Immature natural killer cell (primary cell): ENCODE measurements at regions not wholly inside any gene's neighbourhood (a gene's known extent, or its start where the extent isn't known, plus 50 kb on each side); places are given as distances from the start of the nearest gene placed in this dataset.
"Not testable (repeated sequence)": the region's sequence is repeated elsewhere in the genome, so short reads cannot be mapped to it uniquely, and the experiment has no call there.

ENCODE experiments used
- DNase-seq, 3 donors: peaks; one replicate each; pipeline ENCODE4 v3.0.0; 2022; ENCODE audit warnings: mixed read lengths in 1 of 3
- H3K27ac Mint-ChIP-seq, 6 donors: one replicate each; pipeline ENCODE4 v1.8.0; 2020; ENCODE audit warnings: mixed read lengths in 6 of 6, mild to moderate bottlenecking in 5 of 6, inconsistent platforms in 4 of 6, moderate library complexity in 3 of 6
- H3K27me3 Mint-ChIP-seq, 3 donors: one replicate each; pipeline ENCODE4 v1.8.0; 2020 to 2021; ENCODE audit warnings: low read depth in 3 of 3, mild to moderate bottlenecking in 3 of 3, mixed read lengths in 3 of 3, moderate library complexity in 3 of 3, inconsistent platforms in 1 of 3
- H3K36me3 Mint-ChIP-seq, 3 donors: one replicate each; pipeline ENCODE4 v1.8.0; 2020; ENCODE audit warnings: mixed read lengths in 3 of 3, inconsistent platforms in 2 of 3, mild to moderate bottlenecking in 2 of 3
- H3K4me1 Mint-ChIP-seq, 2 donors: one replicate each; pipeline ENCODE4 v1.8.0; 2020; ENCODE audit warnings: inconsistent platforms in 2 of 2, mild to moderate bottlenecking in 2 of 2, mixed read lengths in 2 of 2, moderate library complexity in 1 of 2
- H3K4me3 Mint-ChIP-seq, 5 donors: one replicate each; pipeline ENCODE4 v1.8.0; 2020; ENCODE audit warnings: mild to moderate bottlenecking in 5 of 5, mixed read lengths in 5 of 5, inconsistent platforms in 3 of 5, moderate library complexity in 3 of 5
- H3K9me3 Mint-ChIP-seq, 6 donors: one replicate each; pipeline ENCODE4 v1.8.0; 2020; ENCODE audit warnings: mild to moderate bottlenecking in 6 of 6, mixed read lengths in 6 of 6, inconsistent platforms in 4 of 6, moderate library complexity in 3 of 6

DNA sequence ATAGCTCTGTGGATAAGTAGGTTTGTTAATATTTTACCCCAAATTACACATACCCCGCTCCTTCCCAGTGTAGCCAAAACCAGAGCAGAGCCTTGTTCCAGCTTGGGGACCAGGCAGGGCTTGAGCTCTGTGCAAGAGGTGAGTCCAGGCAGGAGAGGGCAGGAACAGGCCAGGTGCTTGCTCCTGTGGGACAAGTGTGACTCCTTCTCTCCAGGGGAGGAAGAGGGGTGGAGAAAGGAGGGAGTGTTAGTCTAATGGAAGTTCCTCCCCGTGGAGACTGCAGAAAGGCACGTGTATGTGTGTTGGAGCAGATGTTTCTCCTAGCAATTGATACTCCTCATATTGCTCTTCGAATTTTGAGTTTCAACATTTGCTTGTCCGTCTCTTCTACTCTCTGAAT, 201.0 kb downstream of the FGF9 start:
- Mint-ChIP-seq H3K4me1 (no peaks in the 10 kb centered on the region), H3K36me3 (no peaks in the 10 kb centered on the region), H3K9me3 (no peaks in the 10 kb centered on the region), H3K4me3 (no peak overlapping the region), H3K27me3 (peaks cover 0 to 4% (median 0%) of the 10 kb centered on the region in 3 donors), H3K27ac (no peak overlapping the region)
- DNase-seq = no peak

GRCh38 chr13:21872795-21873194, 201.9 kb downstream of the FGF9 start:
- Mint-ChIP-seq H3K36me3 (no peaks in the 10 kb centered on the region), H3K27ac (no peak overlapping the region), H3K4me1 (no peaks in the 10 kb centered on the region), H3K4me3 (no peak overlapping the region), H3K9me3 (no peaks in the 10 kb centered on the region), H3K27me3 (peaks cover 0 to 6% (median 0%) of the 10 kb centered on the region in 3 donors)
- DNase-seq = no peak

- Mint-ChIP-seq H3K9me3 (peaks cover 0 to 3% (median 0%) of the 10 kb centered on the region in 6 donors), H3K4me3 (no peak overlapping the region), H3K4me1 (no peaks in the 10 kb centered on the region), H3K36me3 (no peaks in the 10 kb centered on the region), H3K27me3 (peaks cover 0 to 6% (median 2%) of the 10 kb centered on the region in 3 donors), H3K27ac (no peak overlapping the region)
- DNase-seq = no peak
Measured at GRCh38 chr13:21875116-21875515, 204.2 kb downstream of the FGF9 start.

- no peak overlapping the region for H3K4me3 Mint-ChIP-seq
- H3K9me3 Mint-ChIP-seq = peaks cover 0 to 3% (median 0%) of the 10 kb centered on the region in 6 donors
- peaks cover 2 to 7% (median 2%) of the 10 kb centered on the region in 3 donors for H3K27me3 Mint-ChIP-seq
- H3K36me3 Mint-ChIP-seq = no peaks in the 10 kb centered on the region
- H3K4me1 Mint-ChIP-seq = no peaks in the 10 kb centered on the region
- DNase-seq = no peak
- no peak overlapping the region for H3K27ac Mint-ChIP-seq
Measured at GRCh38 chr13:21879263-21879914, 208.5 kb downstream of the FGF9 start.

DNA sequence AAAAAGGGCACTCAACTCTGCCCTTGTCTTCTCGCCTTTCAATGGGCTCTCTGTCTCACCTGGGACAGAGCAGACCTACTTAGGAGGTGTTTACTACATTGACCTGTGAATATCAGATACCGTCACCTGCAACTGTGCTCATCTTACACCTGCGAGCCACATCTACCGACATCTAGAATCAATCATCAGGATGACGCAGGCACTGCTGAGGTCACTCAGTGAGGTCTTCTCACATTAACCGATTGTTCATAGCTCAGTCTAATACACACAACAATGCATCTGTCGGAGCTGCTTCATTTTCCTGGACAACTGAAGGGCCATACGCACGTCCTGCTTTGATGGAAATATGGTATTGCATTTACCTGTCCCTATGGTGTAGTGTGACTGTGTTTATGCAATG, 211.9 kb downstream of the FGF9 start:
- Mint-ChIP-seq H3K27me3 (peaks cover 2 to 4% (median 3%) of the 10 kb centered on the region in 3 donors), H3K4me1 (no peaks in the 10 kb centered on the region), H3K27ac (no peak overlapping the region)

GRCh38 chr13:21883713-21884112, 212.8 kb downstream of the FGF9 start:
- Mint-ChIP-seq H3K27ac (no peak overlapping the region), H3K27me3 (peaks cover 2 to 4% (median 3%) of the 10 kb centered on the region in 3 donors), H3K36me3 (no peaks in the 10 kb centered on the region), H3K4me3 (no peak overlapping the region), H3K4me1 (no peaks in the 10 kb centered on the region), H3K9me3 (peaks cover 0 to 3% (median 0%) of the 10 kb centered on the region in 6 donors)
- no peak for DNase-seq

More for the DNA sequence above, 211.9 kb downstream of the FGF9 start:
- no peak for DNase-seq
- peaks cover 0 to 3% (median 0%) of the 10 kb centered on the region in 6 donors for H3K9me3 Mint-ChIP-seq
- no peaks in the 10 kb centered on the region for H3K36me3 Mint-ChIP-seq
- H3K4me3 Mint-ChIP-seq = no peak overlapping the region

- Mint-ChIP-seq H3K9me3 (peaks cover 0 to 3% (median 0%) of the 10 kb centered on the region in 6 donors), H3K4me1 (no peaks in the 10 kb centered on the region), H3K36me3 (no peaks in the 10 kb centered on the region), H3K27ac (no peak overlapping the region), H3K27me3 (peaks cover 2 to 4% (median 3%) of the 10 kb centered on the region in 3 donors), H3K4me3 (no peak overlapping the region)
- DNase-seq = no peak
Measured at GRCh38 chr13:21884299-21884909, 213.5 kb downstream of the FGF9 start.

DNA sequence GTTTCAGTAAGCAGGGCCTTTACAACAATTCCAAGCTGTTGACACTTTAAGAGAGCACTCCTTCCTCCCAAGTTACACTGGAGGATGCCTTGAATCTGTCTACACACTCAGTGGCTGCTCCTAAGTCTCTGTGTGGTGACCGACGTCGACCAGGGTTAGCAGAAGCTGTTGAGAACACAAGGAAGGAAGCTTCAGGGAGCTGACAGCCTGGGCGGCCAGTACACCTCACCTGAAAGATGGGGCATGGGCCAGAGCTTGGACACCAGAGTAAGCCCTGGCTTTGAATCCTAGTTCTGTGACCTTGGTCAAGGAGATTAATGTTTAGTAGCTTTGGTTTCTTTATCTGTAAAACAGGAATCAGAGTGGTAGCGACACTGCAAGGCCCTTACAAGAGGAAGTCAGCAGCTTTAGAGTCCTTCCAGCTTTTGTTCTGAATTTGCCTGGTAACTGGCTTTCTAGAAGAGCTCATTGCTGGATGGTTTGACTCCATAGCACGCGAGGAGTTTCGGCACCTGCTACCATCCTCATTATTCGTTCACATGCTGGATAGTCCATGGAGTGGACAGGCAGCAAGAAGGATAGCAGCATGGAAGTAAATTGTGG, 214.2 kb downstream of the FGF9 start:
- Mint-ChIP-seq H3K4me1 (no peaks in the 10 kb centered on the region), H3K9me3 (no peaks in the 10 kb centered on the region), H3K4me3 (no peak overlapping the region), H3K36me3 (no peaks in the 10 kb centered on the region), H3K27me3 (peaks cover 2 to 4% (median 2%) of the 10 kb centered on the region in 3 donors), H3K27ac (no peak overlapping the region)
- no peak for DNase-seq

DNA sequence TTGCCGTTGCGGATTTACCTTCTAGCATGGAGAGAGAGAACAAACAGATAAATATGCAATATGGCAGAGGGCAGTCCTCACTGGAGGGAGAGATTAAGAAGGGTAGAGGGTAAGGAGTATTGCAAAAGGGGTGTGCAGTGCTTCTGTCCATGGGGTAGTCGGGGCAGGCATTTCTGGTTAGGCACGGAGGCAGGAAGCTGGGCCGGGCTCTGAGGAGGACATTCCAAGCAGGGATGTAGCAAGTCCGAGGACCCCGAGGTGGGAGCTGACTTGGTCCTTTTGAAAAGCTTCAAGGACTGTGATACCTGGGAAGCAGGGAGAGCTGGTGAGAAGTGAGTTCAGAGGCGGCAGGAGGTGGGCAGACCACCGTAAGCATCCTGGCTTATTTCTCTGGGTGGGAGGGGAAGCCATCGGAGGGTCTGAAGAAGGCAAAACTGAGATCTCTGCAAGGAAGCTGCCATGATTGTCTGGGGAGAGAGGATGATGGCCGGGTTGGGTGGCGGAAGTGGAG, 214.9 kb downstream of the FGF9 start:
- Mint-ChIP-seq H3K4me3 (no peak overlapping the region), H3K27ac (no peak overlapping the region), H3K4me1 (no peaks in the 10 kb centered on the region)

DNA sequence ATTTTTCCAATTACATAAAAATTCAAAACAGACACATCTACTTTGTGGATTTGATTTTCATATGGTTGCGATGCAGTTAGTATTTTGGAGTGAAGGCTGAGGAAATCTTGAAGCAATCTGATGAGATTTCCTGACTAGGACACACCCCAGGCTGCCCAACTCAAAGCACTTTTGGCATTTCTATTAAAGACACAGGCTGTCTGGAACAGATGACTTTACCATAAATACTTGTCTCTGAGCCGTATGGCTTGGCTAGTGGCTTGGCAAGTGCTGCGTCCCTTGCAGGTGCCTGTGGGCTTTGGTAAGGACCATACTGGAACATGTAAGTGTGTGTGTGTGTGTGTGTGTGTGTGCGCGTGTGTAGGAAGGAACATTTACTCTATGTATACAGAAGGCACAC, 218.8 kb downstream of the FGF9 start:
- Mint-ChIP-seq H3K36me3 (no peaks in the 10 kb centered on the region), H3K4me1 (no peaks in the 10 kb centered on the region), H3K9me3 (no peaks in the 10 kb centered on the region), H3K4me3 (no peak overlapping the region), H3K27me3 (peaks cover 0 to 3% (median 2%) of the 10 kb centered on the region in 3 donors), H3K27ac (no peak overlapping the region)
- DNase-seq = no peak

More for the DNA sequence above, 214.9 kb downstream of the FGF9 start:
- peaks cover 2 to 4% (median 2%) of the 10 kb centered on the region in 3 donors for H3K27me3 Mint-ChIP-seq
- no peaks in the 10 kb centered on the region for H3K36me3 Mint-ChIP-seq
- DNase-seq = no peak
- H3K9me3 Mint-ChIP-seq = no peaks in the 10 kb centered on the region

- H3K27ac Mint-ChIP-seq, H3K9me3 Mint-ChIP-seq, H3K36me3 Mint-ChIP-seq, H3K4me3 Mint-ChIP-seq, DNase-seq, H3K27me3 Mint-ChIP-seq, H3K4me1 Mint-ChIP-seq: not testable (repeated sequence)
Measured at GRCh38 chr13:21890220-21890619, 219.3 kb downstream of the FGF9 start.

- no peak overlapping the region for H3K27ac Mint-ChIP-seq
- H3K27me3 Mint-ChIP-seq = peaks cover 0 to 5% (median 2%) of the 10 kb centered on the region in 3 donors
- no peak for DNase-seq
- no peak overlapping the region for H3K4me3 Mint-ChIP-seq
- H3K36me3 Mint-ChIP-seq = no peaks in the 10 kb centered on the region
- H3K4me1 Mint-ChIP-seq = no peaks in the 10 kb centered on the region
- no peaks in the 10 kb centered on the region for H3K9me3 Mint-ChIP-seq
Measured at GRCh38 chr13:21894091-21894490, 223.2 kb downstream of the FGF9 start.

DNA sequence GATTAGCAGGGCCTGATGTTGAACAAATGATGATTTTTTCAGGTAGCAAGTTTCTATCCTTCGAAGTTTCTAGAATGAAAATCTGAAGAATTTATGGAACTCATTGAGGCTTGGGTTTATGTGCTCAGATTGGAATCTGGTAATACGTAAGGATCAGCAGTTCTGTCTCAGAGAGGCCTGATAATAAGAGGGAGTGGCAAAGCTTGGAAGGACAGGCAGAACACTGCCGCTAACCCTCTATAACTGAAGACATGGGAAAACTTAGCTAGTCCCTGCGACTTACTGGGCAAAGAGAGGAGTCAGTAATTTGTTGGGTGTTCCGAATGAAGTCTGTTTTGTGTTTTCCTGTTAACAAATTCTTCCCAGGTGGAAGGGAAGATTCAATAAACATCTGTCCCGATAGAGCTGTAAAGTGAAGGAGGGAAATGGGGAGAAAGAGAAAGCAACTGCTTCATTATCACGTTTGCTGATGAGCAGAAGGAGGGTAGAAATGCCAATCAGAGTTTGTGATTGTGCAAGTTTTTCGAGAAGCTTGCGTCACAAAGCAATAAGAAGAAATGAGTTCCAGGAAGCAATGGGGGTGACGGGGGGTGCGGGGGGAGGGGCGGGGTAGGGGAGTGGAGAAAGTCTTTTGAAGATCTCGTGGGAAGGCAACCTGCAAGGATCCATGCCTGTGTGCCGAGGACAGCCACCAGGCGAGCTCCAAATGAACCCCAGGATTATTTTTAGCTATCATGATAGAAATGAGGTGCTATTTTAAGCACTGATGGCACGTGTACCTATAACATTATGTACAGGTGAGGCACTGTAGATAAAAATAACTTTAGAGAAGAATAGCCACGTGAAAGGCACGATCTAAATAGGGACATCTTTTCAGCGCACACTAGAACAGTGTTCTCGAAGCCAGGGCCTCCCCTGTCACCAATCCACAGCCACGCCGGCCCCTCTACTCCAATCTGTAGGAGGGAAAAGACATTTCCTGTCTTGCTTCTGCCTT, 224.1 kb downstream of the FGF9 start:
- Mint-ChIP-seq H3K27me3 (peaks cover 2 to 5% (median 4%) of the 10 kb centered on the region in 3 donors), H3K4me3 (no peak overlapping the region), H3K4me1 (no peaks in the 10 kb centered on the region), H3K36me3 (no peaks in the 10 kb centered on the region), H3K9me3 (no peaks in the 10 kb centered on the region), H3K27ac (no peak overlapping the region)
- DNase-seq = no peak
